K562 (cell line): ENCODE measurements at regions not wholly inside any gene's neighbourhood (a gene's known extent, or its start where the extent isn't known, plus 50 kb on each side); places are given as distances from the start of the nearest gene placed in this dataset.

Experiments used
- CBX3 ChIP-seq, 2 experiments: IDR thresholded peaks; 1 replicate in 1 of 2; 2 replicates in 1 of 2; pipeline ENCODE4 v1.6.1; 2012; ENCODE audit warnings: inconsistent platforms in 2 of 2, low read length in 2 of 2, borderline replicate concordance in 1 of 2, control low read depth in 1 of 2
- ETS1 ChIP-seq: conservative IDR thresholded peaks from 2 replicates; pipeline ENCODE4 v1.6.1; 2011; ENCODE audit warnings: low read depth, mild to moderate bottlenecking, low read length; ENCODE audit not compliant: control insufficient read depth
- FOXA1 ChIP-seq: fragments of 450-650 bp; IDR thresholded peaks from 2 replicates; pipeline ENCODE4 v1.6.1; 2016; ENCODE audit warnings: mild to moderate bottlenecking, borderline replicate concordance
- FOXK1 ChIP-seq: sonication (generic); formaldehyde crosslinking; IDR thresholded peaks from 2 replicates; pipeline ENCODE4 v1.8.0; 2022; ENCODE audit warnings: missing genetic modification reagents, mild to moderate bottlenecking, borderline replicate concordance
- GTF2E2 ChIP-seq: fragments of 200-800 bp; sonication (Bioruptor generic); IDR thresholded peaks from 2 replicates; pipeline ENCODE4 v1.6.1; 2016; ENCODE audit warnings: missing genetic modification characterization, missing compliant biosample characterization
- IRF1 ChIP-seq: sonication (generic); formaldehyde crosslinking; IDR thresholded peaks from 2 replicates; pipeline ENCODE4 v1.8.0; 2022; ENCODE audit warnings: missing genetic modification reagents, mild to moderate bottlenecking, borderline replicate concordance
- NR3C1 ChIP-seq: sonication (generic); formaldehyde crosslinking; IDR thresholded peaks from 2 replicates; pipeline ENCODE4 v1.8.1; 2022; ENCODE audit warnings: missing genetic modification reagents
- PML ChIP-seq: IDR thresholded peaks from 2 replicates; pipeline ENCODE4 v1.6.1; 2012; ENCODE audit warnings: low read length, inconsistent platforms
- PRDM10 ChIP-seq: fragments of 450-650 bp; IDR thresholded peaks from 2 replicates; pipeline ENCODE4 v1.6.1; 2018; ENCODE audit not compliant: partially characterized antibody
- STAT5A ChIP-seq: IDR thresholded peaks from 2 replicates; pipeline ENCODE4 v1.6.1; 2012; ENCODE audit warnings: low read length, inconsistent platforms, borderline replicate concordance
- STAT6 ChIP-seq: sonication (generic); formaldehyde crosslinking; IDR thresholded peaks from 2 replicates; pipeline ENCODE4 v1.8.1; 2023; ENCODE audit warnings: mild to moderate bottlenecking, missing genetic modification reagents
- ZC3H4 ChIP-seq: sonication (generic); formaldehyde crosslinking; IDR thresholded peaks from 2 replicates; pipeline ENCODE4 v1.9.0; 2021; ENCODE audit warnings: missing genetic modification reagents, borderline replicate concordance
- ZNF436 ChIP-seq: fragments of 250-450, 450-650 bp; sonication (Bioruptor Pico); formaldehyde crosslinking; IDR thresholded peaks from 2 replicates; pipeline ENCODE4 v1.7.0; 2020; ENCODE audit warnings: mild to moderate bottlenecking
- ZNF584 ChIP-seq: fragments of 200-800 bp; sonication (Bioruptor generic); IDR thresholded peaks from 2 replicates; pipeline ENCODE4 v1.6.1; 2016; ENCODE audit warnings: low read depth, mild to moderate bottlenecking, missing genetic modification characterization, missing compliant biosample characterization
- ZNF780A ChIP-seq: fragments of 250-450 bp; sonication (Bioruptor Pico); IDR thresholded peaks from 2 replicates; pipeline ENCODE4 v1.5.0; 2021; ENCODE audit warnings: mild to moderate bottlenecking
- TF ChIP-seq, protein P1 (sequence below): fragments of 450-650 bp; formaldehyde crosslinking; IDR thresholded peaks from 2 replicates; pipeline ENCODE4 v1.4.0; 2020; ENCODE audit warnings: mild to moderate bottlenecking
- TF ChIP-seq, protein P2 (sequence below): fragments of 250-450 bp; sonication (Bioruptor Pico); IDR thresholded peaks from 2 replicates; pipeline ENCODE4 v1.4.0; 2020; ENCODE audit warnings: mild to moderate bottlenecking, moderate library complexity
- TF ChIP-seq, protein P3 (sequence below): fragments of 250-450 bp; sonication (Bioruptor Pico); IDR thresholded peaks from 2 replicates; pipeline ENCODE4 v1.8.0; 2021; ENCODE audit warnings: moderate library complexity, mild to moderate bottlenecking, inconsistent platforms

DNA sequence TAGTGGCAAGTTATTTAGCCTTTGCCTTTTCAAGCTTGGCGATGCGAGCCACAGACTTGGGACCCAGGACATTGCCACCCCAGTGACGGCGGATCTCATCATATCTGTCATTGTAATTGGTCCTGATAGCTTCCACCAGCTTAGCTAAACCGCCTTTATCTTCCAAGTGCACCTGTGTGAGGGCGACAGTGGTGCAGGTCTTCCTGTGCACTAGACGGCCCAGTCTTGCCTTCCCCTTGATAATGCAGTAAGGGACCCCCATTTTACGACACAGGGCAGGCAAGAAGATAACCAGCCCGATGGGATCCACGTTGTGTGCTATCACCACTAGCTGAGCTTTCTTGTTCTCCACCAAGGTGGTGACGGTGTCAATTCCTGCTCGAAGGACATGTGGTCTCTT lies 99.6 kb upstream of the ITGB1 start (continued):
- no peak for TF ChIP-seq STAT6 (CRISPR knock-in tag)
- TF ChIP-seq PML: no peak
- TF ChIP-seq ZC3H4 (CRISPR knock-in tag): no peak
- TF ChIP-seq FOXK1 (CRISPR knock-in tag): no peak
- TF ChIP-seq STAT5A: 0 out of 2 replicates have a peak, but pooled peaks have one; percentile 11
- TF ChIP-seq, protein P1, sequence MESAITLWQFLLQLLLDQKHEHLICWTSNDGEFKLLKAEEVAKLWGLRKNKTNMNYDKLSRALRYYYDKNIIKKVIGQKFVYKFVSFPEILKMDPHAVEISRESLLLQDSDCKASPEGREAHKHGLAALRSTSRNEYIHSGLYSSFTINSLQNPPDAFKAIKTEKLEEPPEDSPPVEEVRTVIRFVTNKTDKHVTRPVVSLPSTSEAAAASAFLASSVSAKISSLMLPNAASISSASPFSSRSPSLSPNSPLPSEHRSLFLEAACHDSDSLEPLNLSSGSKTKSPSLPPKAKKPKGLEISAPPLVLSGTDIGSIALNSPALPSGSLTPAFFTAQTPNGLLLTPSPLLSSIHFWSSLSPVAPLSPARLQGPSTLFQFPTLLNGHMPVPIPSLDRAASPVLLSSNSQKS: no peak
- TF ChIP-seq, protein P2, sequence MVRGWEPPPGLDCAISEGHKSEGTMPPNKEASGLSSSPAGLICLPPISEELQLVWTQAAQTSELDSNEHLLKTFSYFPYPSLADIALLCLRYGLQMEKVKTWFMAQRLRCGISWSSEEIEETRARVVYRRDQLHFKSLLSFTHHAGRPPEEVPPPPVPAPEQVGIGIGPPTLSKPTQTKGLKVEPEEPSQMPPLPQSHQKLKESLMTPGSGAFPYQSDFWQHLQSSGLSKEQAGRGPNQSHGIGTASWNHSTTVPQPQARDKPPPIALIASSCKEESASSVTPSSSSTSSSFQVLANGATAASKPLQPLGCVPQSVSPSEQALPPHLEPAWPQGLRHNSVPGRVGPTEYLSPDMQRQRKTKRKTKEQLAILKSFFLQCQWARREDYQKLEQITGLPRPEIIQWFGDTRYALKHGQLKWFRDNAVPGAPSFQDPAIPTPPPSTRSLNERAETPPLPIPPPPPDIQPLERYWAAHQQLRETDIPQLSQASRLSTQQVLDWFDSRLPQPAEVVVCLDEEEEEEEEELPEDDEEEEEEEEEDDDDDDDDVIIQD (CRISPR knock-in tag): no peak
- TF ChIP-seq IRF1 (CRISPR knock-in tag): no peak
- no peak for TF ChIP-seq ETS1
- TF ChIP-seq NR3C1: no peak
- no peak for TF ChIP-seq FOXA1
- no peak for TF ChIP-seq PRDM10
- no peak for TF ChIP-seq ZNF780A
- no peak for TF ChIP-seq ZNF436
- TF ChIP-seq GTF2E2: no peak
- TF ChIP-seq CBX3 (IDR thresholded peaks at IDR 0.05; ENCODE audit: borderline replicate concordance in 1 of 2, low read length in 2 of 2): no peak
- TF ChIP-seq ZNF584: no peak
- TF ChIP-seq, protein P3, sequence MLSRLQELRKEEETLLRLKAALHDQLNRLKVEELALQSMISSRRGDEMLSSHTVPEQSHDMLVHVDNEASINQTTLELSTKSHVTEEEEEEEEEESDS (CRISPR knock-in tag): no peak
